ENCODE measurements at regions not wholly inside any gene's neighbourhood (a gene's known extent, or its start where the extent isn't known, plus 50 kb on each side); places are given as distances from the start of the nearest gene placed in this dataset.
"Not testable (repeated sequence)": the region's sequence is repeated elsewhere in the genome, so short reads cannot be mapped to it uniquely, and the experiment has no call there.

DNA sequence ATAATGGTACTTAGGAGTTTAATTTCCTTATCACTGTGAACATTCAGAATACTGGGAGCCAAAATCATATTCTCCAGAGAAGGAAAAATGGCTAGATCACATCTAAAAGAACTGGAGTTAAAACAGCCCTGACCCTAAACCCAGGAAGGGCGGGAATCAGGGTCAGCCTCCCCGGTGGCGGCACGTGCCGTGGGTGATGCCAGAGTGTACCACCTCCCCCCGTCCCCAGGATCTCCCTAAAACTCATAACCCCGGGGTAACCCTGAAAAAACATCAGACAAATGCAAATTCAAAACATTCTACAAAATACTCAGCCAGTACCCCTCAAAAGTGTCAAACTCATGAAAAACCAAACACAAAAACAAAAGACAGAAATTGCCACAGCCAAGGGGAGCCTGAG lies 148.3 kb downstream of the DLL1 start:
- no peak for ATAC-seq
- intact Hi-C loops (cut with micrococcal nuclease) = no loop called here
- DNase-seq = peak; percentile 5

DNA sequence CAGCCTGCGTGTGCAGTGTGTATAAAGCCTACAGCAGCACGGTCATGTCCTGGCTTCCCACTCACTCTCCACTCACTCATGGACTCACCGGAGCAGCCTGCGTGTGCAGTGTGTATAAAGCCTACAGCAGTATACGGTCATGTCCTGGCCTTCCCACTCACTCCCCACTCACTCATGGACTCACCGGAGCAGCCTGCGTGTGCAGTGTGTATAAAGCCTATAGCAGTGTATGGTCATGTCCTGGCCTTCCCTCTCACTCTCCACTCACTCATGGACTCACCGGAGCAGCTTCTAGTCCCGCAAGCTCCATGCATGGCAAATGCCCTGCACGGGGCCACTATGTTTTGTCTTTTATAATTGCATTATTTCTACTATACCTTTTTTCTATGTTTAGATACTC lies 149.8 kb downstream of the DLL1 start:
- peak; percentile 5 for DNase-seq
- ATAC-seq; intact Hi-C loops (cut with micrococcal nuclease): not testable (repeated sequence)

DNA sequence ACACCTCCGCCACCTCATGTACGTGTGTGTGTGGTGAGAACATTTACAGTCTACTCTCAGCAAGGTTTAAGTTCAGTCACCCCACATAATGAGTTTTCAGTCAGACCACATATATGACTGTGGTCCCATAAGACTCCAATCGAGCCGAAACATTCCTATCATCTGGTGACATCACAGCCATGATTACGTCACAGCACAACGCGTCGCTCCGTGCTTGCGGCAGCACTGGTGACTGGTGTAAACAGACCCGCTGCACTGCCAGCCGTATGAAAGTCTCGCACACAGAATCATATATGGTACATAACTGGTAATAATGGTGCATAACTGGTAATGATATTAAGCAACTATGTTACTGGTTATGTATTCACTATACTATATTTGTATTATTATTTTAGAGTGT lies 150.7 kb downstream of the DLL1 start:
- ATAC-seq (no peak), DNase-seq (peak; percentile 21)
- intact Hi-C loops (cut with micrococcal nuclease) = no loop called here

DNA sequence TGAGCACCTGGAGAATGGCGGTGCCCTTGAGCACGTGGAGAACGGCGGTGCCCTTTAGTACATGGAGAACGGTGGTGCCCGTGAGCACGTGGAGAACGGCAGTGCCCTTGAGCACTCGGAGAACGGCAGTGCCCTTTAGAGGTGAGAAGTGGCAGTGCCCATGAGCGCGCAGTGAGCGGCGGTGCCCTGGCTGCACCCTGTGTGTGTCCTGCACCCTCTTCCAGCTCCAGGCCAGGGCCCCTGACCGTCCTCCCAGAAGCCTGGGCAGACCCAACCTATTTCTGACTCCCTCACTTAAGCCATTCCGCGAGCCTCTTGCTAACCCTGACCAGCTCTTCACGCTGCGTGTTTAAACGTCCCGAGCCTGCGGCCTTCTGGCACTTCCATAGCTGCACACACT lies 151.3 kb downstream of the DLL1 start:
- intact Hi-C loops (cut with micrococcal nuclease) = no loop called here
- ATAC-seq (no peak), DNase-seq (peak; percentile 18)

GRCh38 chr6:170139046-170139445 lies 151.8 kb downstream of the DLL1 start:
- intact Hi-C loops (cut with micrococcal nuclease); ATAC-seq: not testable (repeated sequence)
- peak; percentile 8 for DNase-seq

- no peak for ATAC-seq
- peak; percentile 43 for DNase-seq
- intact Hi-C loops (cut with micrococcal nuclease) = no loop called here
Observed at GRCh38 chr6:170137911-170138910, 152.7 kb downstream of the DLL1 start.

DNA sequence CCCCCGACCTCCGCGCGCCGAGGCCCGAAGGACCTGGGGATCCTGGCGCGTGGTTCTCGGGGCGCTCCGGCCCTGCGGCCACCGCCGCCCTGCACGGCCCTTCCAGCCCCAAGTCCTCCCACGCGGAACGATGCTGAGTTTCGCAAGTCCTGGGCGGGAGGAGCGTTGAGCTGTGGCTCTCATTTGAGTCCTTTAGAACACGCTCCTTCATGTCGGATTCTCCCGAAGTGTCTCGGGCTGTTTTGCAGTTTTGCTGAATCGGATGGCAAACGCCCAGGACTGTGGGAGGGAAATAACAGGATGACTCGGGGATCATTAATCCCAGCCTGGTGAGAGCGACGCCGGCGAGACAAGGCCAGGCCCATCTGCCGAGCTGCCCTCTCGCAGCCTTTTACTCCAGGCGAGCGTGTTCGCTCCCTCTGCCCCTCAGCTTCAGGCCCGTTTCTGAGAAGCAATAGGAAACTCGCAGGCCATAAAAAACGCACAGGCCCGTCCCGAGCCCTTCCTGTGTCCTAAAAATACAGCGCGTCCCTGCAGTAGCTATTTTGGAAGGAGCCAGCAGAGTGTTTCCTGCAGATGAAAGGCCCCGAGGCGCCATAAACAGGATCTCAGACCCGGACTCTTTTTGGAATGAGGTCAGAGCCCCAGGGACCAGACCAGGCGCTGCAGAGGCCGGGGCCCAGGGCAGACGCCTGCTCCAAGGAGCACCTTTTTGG lies 153.5 kb downstream of the DLL1 start:
- peak; percentile 80 for ATAC-seq
- intact Hi-C loops (cut with micrococcal nuclease) = no loop called here
- peak; percentile 63 for DNase-seq

- no peak for ATAC-seq
- intact Hi-C loops (cut with micrococcal nuclease) = no loop called here
Observed at GRCh38 chr6:170136541-170137175, 154.2 kb downstream of the DLL1 start.

GRCh38 chr6:170135821-170136471 lies 154.9 kb downstream of the DLL1 start:
- ATAC-seq (no peak), DNase-seq (peak; percentile 39)
- intact Hi-C loops (cut with micrococcal nuclease) = no loop called here

More at GRCh38 chr6:170136541-170137175, 154.2 kb downstream of the DLL1 start:
- DNase-seq = peak; percentile 32

- intact Hi-C loops (cut with micrococcal nuclease) = no loop called here
- DNase-seq = no peak
- no peak for ATAC-seq
Observed at GRCh38 chr6:170135461-170135820, 155.4 kb downstream of the DLL1 start.

DNA sequence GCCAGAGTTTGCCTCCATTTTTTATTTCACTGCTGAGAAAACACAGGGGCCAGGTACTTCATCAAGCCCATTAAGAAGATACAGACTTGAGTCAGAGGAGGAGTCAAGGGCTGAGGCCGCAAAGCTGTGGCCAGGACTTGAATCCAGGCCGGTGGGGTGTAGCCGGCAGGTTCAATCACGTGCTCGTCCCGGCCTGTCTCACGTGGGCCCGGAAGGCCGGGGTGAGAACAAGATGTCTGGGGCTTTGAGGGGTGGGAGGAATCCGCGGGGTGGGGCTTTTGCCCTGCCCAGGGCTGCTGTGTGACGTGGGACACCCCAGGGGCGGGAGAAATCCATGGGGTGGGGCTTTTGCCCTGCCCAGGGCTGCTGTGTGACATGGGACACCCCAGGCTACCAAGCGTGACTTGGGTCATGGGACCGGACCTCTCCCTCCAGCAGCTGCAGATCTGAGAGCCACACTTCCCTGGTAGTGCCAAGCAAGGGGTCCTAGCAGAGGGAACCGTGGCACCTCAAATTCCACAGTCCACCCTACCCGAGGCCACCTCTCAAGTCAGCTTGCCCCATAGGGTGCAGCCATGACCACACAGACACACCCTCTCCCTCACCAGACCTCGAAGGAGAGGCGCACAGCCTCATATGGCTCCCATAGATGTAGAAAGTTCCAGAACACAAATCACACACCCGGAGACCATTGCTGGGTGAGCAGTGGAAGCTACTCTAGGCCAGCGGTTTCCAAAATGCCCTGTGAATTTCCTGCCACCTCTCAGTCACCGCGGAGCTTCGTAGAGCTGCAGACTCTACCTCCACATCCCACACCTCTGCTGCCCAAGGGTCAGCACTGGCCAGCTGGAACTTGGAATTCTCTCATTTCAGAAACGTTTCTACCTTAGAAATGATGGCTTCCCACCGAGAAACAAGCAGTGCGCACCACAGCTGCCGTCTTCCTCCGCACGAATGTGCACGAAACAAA lies 156.1 kb downstream of the DLL1 start:
- no peak for DNase-seq
- intact Hi-C loops (cut with micrococcal nuclease) = no loop called here
- no peak for ATAC-seq

DNA sequence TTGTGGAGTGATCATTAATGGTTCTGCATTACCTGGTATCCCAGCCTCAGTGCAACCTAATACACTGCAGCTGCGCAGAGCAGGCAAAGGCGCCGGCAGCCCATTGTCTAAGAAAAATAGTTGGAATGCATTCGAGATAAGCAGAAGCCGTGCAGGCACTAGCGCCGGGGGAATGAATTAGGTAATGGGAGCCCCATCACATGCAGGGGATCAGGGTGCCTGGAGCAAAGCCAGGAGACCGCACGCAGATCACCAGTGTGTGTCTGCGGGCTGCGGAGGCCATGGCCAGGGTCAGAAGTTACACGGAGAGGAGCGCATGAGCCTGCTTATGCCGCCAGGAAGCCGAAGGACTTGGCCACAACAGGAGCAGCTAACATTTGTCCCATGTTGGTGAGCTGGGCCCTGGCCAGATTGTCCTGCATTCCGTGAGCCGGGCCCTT lies 156.8 kb downstream of the DLL1 start:
- intact Hi-C loops (cut with micrococcal nuclease) = no loop called here
- peak; percentile 74 for DNase-seq
- peak; percentile 34 for ATAC-seq

GRCh38 chr6:170132561-170132991 lies 158.3 kb downstream of the DLL1 start:
- ATAC-seq = no peak
- DNase-seq = no peak
- intact Hi-C loops (cut with micrococcal nuclease) = no loop called here

- no peak for DNase-seq
- intact Hi-C loops (cut with micrococcal nuclease) = no loop called here
- no peak for ATAC-seq
Observed at GRCh38 chr6:170132011-170132521, 158.8 kb downstream of the DLL1 start.

GRCh38 chr6:170131351-170131750 lies 159.5 kb downstream of the DLL1 start:
- intact Hi-C loops (cut with micrococcal nuclease) = no loop called here
- no peak for ATAC-seq
- DNase-seq = no peak

DNA sequence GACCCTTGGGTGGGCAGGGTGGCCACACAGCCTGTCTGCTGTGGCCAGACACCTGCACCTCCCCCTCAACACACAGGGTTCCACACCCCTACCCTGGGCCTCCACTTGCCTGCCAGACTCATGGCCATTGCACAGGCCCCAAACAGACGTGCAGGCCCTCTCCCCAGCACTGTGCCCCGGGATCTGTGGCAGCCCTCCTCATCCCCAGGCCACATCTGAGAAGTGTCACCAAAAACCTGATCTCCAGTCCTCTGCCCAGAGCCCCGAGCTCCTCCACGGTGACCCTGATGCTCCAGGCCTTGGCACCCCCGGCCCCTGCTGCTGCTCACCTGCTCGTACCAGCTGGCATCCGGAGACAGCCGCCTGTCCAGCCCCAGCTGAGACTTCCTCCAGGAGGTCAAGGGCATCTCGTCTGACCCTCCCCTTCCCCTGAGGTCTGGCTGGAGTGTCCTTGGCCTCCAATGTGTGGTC lies 160.1 kb downstream of the DLL1 start:
- ATAC-seq (no peak), DNase-seq (no peak)
- intact Hi-C loops (cut with micrococcal nuclease) = no loop called here

DNA sequence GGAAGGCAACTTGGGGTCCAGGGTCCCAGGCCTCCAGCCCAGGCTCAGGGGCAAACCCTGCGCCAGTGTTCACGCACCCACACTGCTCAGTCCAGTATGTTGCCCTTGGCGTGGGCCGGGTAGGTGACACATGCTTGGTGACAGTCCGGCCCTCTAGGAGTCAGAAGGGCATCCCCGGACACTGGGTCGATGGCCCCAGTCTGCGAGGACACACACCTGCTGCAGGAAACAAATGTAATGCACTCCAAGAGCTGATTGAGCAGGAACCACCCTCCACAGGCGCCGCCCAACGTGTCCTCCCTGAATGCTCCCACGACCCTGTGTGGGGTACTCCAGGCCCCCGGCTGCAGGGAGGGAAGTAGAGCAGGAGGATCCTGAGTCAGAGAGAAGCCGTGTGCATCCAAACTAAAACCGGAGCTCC lies 160.7 kb downstream of the DLL1 start:
- intact Hi-C loops (cut with micrococcal nuclease) = no loop called here
- peak; percentile 69 for ATAC-seq
- DNase-seq = peak; percentile 62

- intact Hi-C loops (cut with micrococcal nuclease) = no loop called here
- peak; percentile 89 for ATAC-seq
- DNase-seq = peak; percentile 93
Observed at GRCh38 chr6:170129691-170130171, 161.1 kb downstream of the DLL1 start.
